Epithelial cell of esophagus (primary cell): ENCODE measurements at regions not wholly inside any gene's neighbourhood (a gene's known extent, or its start where the extent isn't known, plus 50 kb on each side); places are given as distances from the start of the nearest gene placed in this dataset.
"Not testable (repeated sequence)": the region's sequence is repeated elsewhere in the genome, so short reads cannot be mapped to it uniquely, and the experiment has no call there.

Source experiments
- DNase-seq: peaks from one replicate; pipeline ENCODE4 v3.0.0; 2010; ENCODE audit warnings: low read depth
- H3K4me3 ChIP-seq: 2 replicates; pipeline ENCODE4 v1.5.1; 2011; ENCODE audit warnings: mild to moderate bottlenecking, low read length, control low read depth
- CTCF ChIP-seq: IDR thresholded peaks from 2 replicates; pipeline ENCODE4 v1.5.1; 2011; ENCODE audit warnings: low read depth, mild to moderate bottlenecking, low read length, control low read depth, inconsistent platforms; ENCODE audit not compliant: insufficient read depth; ENCODE audit errors: missing control alignments

- DNase-seq, result peak; percentile 50
- TF ChIP-seq CTCF, result peak; percentile 39
- peak overlapping the region; percentile 15 for H3K4me3 ChIP-seq
These were observed 63.2 kb upstream of the GARIN1A start for GRCh38 chr7:128608678-128609421.

GRCh38 chr7:128613366-128613765, 58.7 kb upstream of the GARIN1A start:
- DNase-seq, H3K4me3 ChIP-seq: not testable (repeated sequence)

- DNase-seq, H3K4me3 ChIP-seq: not testable (repeated sequence)
These were observed 57.3 kb upstream of the GARIN1A start for GRCh38 chr7:128614812-128615211.

- not testable (repeated sequence) for DNase-seq
These were observed 55.3 kb upstream of the GARIN1A start for GRCh38 chr7:128616799-128617198.

More at GRCh38 chr7:128616799-128617198, 55.3 kb upstream of the GARIN1A start:
- not testable (repeated sequence) for H3K4me3 ChIP-seq
